ENCODE measurements at regions not wholly inside any gene's neighbourhood (a gene's known extent, or its start where the extent isn't known, plus 50 kb on each side); places are given as distances from the start of the nearest gene placed in this dataset.

DNA sequence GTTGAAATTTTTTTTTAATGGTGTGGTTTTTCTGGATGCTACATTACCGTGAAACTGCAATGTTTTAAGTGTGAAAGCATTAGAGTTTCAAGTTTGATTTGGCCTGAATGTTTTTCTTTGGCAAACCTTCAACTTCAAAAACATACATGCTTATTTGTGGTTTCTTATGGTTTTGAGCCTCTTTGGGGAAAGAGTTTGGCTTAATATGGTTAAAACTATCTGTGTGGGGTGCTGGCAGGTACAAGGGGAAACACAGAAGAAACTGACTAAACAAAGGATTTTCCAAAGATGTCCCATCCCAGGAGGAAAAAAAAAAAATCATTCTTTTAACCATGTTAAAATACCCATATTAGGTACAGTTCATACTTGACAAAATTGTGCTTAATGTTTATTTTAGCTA, 121.1 kb downstream of the HGF start:
- Histone ChIP-seq H3F3A (ENCODE audit: insufficient read depth, low read length) (no peaks in the 10 kb centered on the region), H3K27ac (ENCODE audit: low read depth, low read length, poor library complexity, severe bottlenecking) (no peak overlapping the region), H3K9me3 (ENCODE audit: low read length) (peaks cover 5% of the 10 kb centered on the region; the same call in 1 of the 2 replicates), H3K9me2 (ENCODE audit: low read depth, low read length) (no peaks in the 10 kb centered on the region), H3K4me3 (ENCODE audit: low read depth, low read length, poor library complexity, severe bottlenecking) (no peak overlapping the region), H3K27me3 (ENCODE audit: insufficient read depth, low read length) (no peaks in the 10 kb centered on the region), H3K4me2 (ENCODE audit: low read length) (no peak overlapping the region), H3K4me1 (ENCODE audit: insufficient read depth, low read length, severe bottlenecking) (peaks cover 7% of the 10 kb centered on the region), H3K36me3 (ENCODE audit: insufficient read depth, low read length) (no peaks in the 10 kb centered on the region), H2AFZ (ENCODE audit: low read length) (no peak overlapping the region), H3K79me2 (ENCODE audit: insufficient read depth, low read length) (no peaks in the 10 kb centered on the region), H4K20me1 (ENCODE audit: insufficient read depth, low read length) (no peaks in the 10 kb centered on the region), H3K9ac (ENCODE audit: low read length) (no peak overlapping the region)
- TF ChIP-seq, protein P1, sequence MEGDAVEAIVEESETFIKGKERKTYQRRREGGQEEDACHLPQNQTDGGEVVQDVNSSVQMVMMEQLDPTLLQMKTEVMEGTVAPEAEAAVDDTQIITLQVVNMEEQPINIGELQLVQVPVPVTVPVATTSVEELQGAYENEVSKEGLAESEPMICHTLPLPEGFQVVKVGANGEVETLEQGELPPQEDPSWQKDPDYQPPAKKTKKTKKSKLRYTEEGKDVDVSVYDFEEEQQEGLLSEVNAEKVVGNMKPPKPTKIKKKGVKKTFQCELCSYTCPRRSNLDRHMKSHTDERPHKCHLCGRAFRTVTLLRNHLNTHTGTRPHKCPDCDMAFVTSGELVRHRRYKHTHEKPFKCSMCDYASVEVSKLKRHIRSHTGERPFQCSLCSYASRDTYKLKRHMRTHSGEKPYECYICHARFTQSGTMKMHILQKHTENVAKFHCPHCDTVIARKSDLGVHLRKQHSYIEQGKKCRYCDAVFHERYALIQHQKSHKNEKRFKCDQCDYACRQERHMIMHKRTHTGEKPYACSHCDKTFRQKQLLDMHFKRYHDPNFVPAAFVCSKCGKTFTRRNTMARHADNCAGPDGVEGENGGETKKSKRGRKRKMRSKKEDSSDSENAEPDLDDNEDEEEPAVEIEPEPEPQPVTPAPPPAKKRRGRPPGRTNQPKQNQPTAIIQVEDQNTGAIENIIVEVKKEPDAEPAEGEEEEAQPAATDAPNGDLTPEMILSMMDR (IDR thresholded peaks at IDR 0.05; ENCODE audit: low read length) = no peak
- no peak for TF ChIP-seq EZH2 (IDR thresholded peaks at IDR 0.05; ENCODE audit: borderline replicate concordance, low read length)

DNA sequence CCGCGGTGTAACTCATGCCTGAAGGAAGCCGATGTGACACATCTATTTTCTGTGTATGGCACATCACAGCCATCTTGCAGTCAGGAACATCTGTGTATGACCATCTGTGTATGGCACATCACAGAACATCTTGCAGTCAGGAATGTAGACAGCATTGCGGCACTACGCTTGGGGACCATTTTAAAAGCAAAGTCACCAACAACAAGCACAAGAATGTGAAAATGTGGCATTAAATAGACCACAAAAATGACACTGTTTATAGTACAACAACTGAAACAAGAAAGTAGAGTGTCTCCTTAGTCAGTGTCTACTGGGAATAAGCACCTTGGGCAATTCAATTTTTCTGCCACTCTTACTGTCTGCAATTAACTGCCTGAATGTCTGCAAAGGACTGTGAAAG, 124.4 kb downstream of the HGF start:
- TF ChIP-seq, protein P1 (IDR thresholded peaks at IDR 0.05; ENCODE audit: low read length) = no peak
- no peak for TF ChIP-seq EZH2 (IDR thresholded peaks at IDR 0.05; ENCODE audit: borderline replicate concordance, low read length)
- Histone ChIP-seq H3K4me1 (ENCODE audit: insufficient read depth, low read length, severe bottlenecking) (peaks cover 7% of the 10 kb centered on the region), H3K27ac (ENCODE audit: low read depth, low read length, poor library complexity, severe bottlenecking) (no peak overlapping the region), H3K9me2 (ENCODE audit: low read depth, low read length) (no peaks in the 10 kb centered on the region), H4K20me1 (ENCODE audit: insufficient read depth, low read length) (no peaks in the 10 kb centered on the region), H3K9ac (ENCODE audit: low read length) (no peak overlapping the region), H3K36me3 (ENCODE audit: insufficient read depth, low read length) (no peaks in the 10 kb centered on the region), H3K27me3 (ENCODE audit: insufficient read depth, low read length) (no peaks in the 10 kb centered on the region), H2AFZ (ENCODE audit: low read length) (peak overlapping the region; percentile 39; the same call in 1 of the 2 replicates), H3K9me3 (ENCODE audit: low read length) (no peaks in the 10 kb centered on the region), H3F3A (ENCODE audit: insufficient read depth, low read length) (no peaks in the 10 kb centered on the region), H3K4me2 (ENCODE audit: low read length) (no peak overlapping the region), H3K79me2 (ENCODE audit: insufficient read depth, low read length) (no peaks in the 10 kb centered on the region), H3K4me3 (ENCODE audit: low read depth, low read length, poor library complexity, severe bottlenecking) (no peak overlapping the region)

DNA sequence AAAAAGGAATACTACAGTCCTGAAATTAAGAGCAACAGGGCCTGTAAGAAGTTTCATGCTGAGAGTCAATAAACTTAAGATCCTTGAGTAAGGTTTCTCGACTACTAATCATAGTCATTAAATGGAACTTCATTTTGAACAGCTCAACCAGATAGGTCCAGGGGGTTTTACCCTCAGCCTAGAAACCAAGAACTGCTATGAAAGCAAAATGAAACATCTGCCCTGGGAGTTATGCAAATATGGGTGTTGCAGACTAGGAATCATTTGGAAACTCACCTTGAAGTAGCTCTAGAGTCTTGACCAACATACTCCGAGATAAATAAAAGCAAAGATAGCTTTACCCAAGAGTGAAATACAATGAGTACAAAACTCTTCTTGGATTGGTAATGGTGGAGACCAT, 128.0 kb downstream of the HGF start:
- H3K36me3 ChIP-seq (ENCODE audit: insufficient read depth, low read length) = no peaks in the 10 kb centered on the region
- H4K20me1 ChIP-seq (ENCODE audit: insufficient read depth, low read length) = no peaks in the 10 kb centered on the region
- H3K4me2 ChIP-seq (ENCODE audit: low read length) = no peak overlapping the region
- H3K9me2 ChIP-seq (ENCODE audit: low read depth, low read length) = no peaks in the 10 kb centered on the region
- H3K27ac ChIP-seq (ENCODE audit: low read depth, low read length, poor library complexity, severe bottlenecking) = no peak overlapping the region
- no peak overlapping the region for H2AFZ ChIP-seq (ENCODE audit: low read length)
- no peaks in the 10 kb centered on the region for H3K9me3 ChIP-seq (ENCODE audit: low read length)
- H3K27me3 ChIP-seq (ENCODE audit: insufficient read depth, low read length) = no peaks in the 10 kb centered on the region
- TF ChIP-seq EZH2 (IDR thresholded peaks at IDR 0.05; ENCODE audit: borderline replicate concordance, low read length) = no peak
- TF ChIP-seq, protein P1 (IDR thresholded peaks at IDR 0.05; ENCODE audit: low read length) = no peak
- no peak overlapping the region for H3K9ac ChIP-seq (ENCODE audit: low read length)
- no peak overlapping the region for H3K4me3 ChIP-seq (ENCODE audit: low read depth, low read length, poor library complexity, severe bottlenecking)
- no peaks in the 10 kb centered on the region for H3K79me2 ChIP-seq (ENCODE audit: insufficient read depth, low read length)
- H3F3A ChIP-seq (ENCODE audit: insufficient read depth, low read length) = no peaks in the 10 kb centered on the region
- H3K4me1 ChIP-seq (ENCODE audit: insufficient read depth, low read length, severe bottlenecking) = peaks cover 7% of the 10 kb centered on the region

All from OCI-LY1 (cell line).